Peyer's patch (tissue), 4 donors: ENCODE measurements at regions not wholly inside any gene's neighbourhood (a gene's known extent, or its start where the extent isn't known, plus 50 kb on each side); places are given as distances from the start of the nearest gene placed in this dataset.

Experiments
- DNase-seq, 3 donors: peaks; one replicate each; pipeline ENCODE4 v3.0.0-alpha.2; 2017 to 2019
- H3K27ac ChIP-seq, 4 donors: fragments of 200-600 bp; sonication (generic); one replicate each; pipeline ENCODE4 v1.5.1; 2016 to 2019
- H3K27me3 ChIP-seq, 2 donors: fragments of 200-600 bp; sonication (generic); one replicate each; pipeline ENCODE4 v1.5.1; 2019
- H3K36me3 ChIP-seq, 3 donors: fragments of 200-600 bp; sonication (generic); one replicate each; pipeline ENCODE4 v1.5.1; 2016 to 2019
- H3K4me1 ChIP-seq, 4 donors: fragments of 200-600 bp; sonication (generic); one replicate each; pipeline ENCODE4 v1.5.1; 2016 to 2019
- H3K4me3 ChIP-seq, 4 donors: fragments of 200-600 bp; sonication (generic); 1 replicate in 3 of 4; 2 replicates in 1 of 4; pipeline ENCODE4 v1.5.1; 2016 to 2019; ENCODE audit warnings: mild to moderate bottlenecking in 1 of 4
- H3K9me3 ChIP-seq, 4 donors: fragments of 200-600 bp; sonication (generic); one replicate each; pipeline ENCODE4 v1.5.1; 2016 to 2019; ENCODE audit warnings: mild to moderate bottlenecking in 1 of 4
- POLR2A ChIP-seq, 2 donors: fragments of 450-650 bp; IDR thresholded peaks; one replicate each; pipeline ENCODE4 v1.5.1; 2017; ENCODE audit warnings: antibody characterized with exemption in 2 of 2, mild to moderate bottlenecking in 2 of 2, moderate library complexity in 2 of 2
- TF ChIP-seq, protein P1 (sequence below), 6 experiments: fragments of 450-650 bp in 4 of 6; fragments of 200-600 bp in 2 of 6; sonication (generic) in 1 of 6; IDR thresholded peaks; one replicate each; pipeline ENCODE4 v1.5.1; 2017 to 2019; ENCODE audit warnings: antibody characterized with exemption in 6 of 6, mild to moderate bottlenecking in 3 of 6, moderate library complexity in 1 of 6

DNA sequence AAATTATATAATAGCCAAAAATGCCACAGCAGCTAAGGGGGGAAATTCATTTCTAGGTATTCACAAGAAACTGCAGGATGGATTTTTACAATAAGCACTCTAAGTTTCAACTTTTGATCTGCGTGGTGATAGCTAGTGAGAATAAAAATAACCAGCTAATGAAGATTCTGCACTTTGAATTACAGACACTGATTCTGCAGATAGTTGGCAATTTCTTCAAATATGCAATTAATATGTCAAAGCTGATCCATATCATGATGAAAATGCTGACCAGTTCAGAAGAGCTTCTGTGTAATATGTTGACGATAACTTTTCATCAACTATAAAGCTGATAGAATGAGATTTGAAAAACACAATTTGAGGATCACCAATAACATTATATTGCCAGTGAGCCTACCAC is 1272.9 kb downstream of the EFNB2 start:
- Histone ChIP-seq H3K36me3 (no peaks in the 10 kb centered on the region), H3K27ac (no peak overlapping the region), H3K27me3 (no peaks in the 10 kb centered on the region), H3K4me1 (no peaks in the 10 kb centered on the region), H3K9me3 (no peaks in the 10 kb centered on the region), H3K4me3 (no peak overlapping the region)
- TF ChIP-seq POLR2A (IDR thresholded peaks at IDR 0.05) = no peak
- TF ChIP-seq, protein P1, sequence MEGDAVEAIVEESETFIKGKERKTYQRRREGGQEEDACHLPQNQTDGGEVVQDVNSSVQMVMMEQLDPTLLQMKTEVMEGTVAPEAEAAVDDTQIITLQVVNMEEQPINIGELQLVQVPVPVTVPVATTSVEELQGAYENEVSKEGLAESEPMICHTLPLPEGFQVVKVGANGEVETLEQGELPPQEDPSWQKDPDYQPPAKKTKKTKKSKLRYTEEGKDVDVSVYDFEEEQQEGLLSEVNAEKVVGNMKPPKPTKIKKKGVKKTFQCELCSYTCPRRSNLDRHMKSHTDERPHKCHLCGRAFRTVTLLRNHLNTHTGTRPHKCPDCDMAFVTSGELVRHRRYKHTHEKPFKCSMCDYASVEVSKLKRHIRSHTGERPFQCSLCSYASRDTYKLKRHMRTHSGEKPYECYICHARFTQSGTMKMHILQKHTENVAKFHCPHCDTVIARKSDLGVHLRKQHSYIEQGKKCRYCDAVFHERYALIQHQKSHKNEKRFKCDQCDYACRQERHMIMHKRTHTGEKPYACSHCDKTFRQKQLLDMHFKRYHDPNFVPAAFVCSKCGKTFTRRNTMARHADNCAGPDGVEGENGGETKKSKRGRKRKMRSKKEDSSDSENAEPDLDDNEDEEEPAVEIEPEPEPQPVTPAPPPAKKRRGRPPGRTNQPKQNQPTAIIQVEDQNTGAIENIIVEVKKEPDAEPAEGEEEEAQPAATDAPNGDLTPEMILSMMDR (IDR thresholded peaks at IDR 0.05) = no peak
- no peak for DNase-seq

GRCh38 chr13:105259426-105259825 is 1276.0 kb downstream of the EFNB2 start:
- no peak overlapping the region for H3K4me3 ChIP-seq
- no peaks in the 10 kb centered on the region for H3K9me3 ChIP-seq
- no peak for DNase-seq
- TF ChIP-seq POLR2A (IDR thresholded peaks at IDR 0.05) = no peak
- TF ChIP-seq, protein P1 (IDR thresholded peaks at IDR 0.05) = no peak
- no peaks in the 10 kb centered on the region for H3K36me3 ChIP-seq
- no peaks in the 10 kb centered on the region for H3K27me3 ChIP-seq
- H3K27ac ChIP-seq = no peak overlapping the region
- no peaks in the 10 kb centered on the region for H3K4me1 ChIP-seq

GRCh38 chr13:105255472-105255871 is 1280.0 kb downstream of the EFNB2 start:
- Histone ChIP-seq H3K27me3 (no peaks in the 10 kb centered on the region), H3K36me3 (no peaks in the 10 kb centered on the region), H3K4me1 (no peaks in the 10 kb centered on the region), H3K27ac (no peak overlapping the region), H3K9me3 (no peaks in the 10 kb centered on the region), H3K4me3 (no peak overlapping the region)
- TF ChIP-seq POLR2A (IDR thresholded peaks at IDR 0.05) = no peak
- TF ChIP-seq, protein P1 (IDR thresholded peaks at IDR 0.05) = no peak
- DNase-seq = no peak

DNA sequence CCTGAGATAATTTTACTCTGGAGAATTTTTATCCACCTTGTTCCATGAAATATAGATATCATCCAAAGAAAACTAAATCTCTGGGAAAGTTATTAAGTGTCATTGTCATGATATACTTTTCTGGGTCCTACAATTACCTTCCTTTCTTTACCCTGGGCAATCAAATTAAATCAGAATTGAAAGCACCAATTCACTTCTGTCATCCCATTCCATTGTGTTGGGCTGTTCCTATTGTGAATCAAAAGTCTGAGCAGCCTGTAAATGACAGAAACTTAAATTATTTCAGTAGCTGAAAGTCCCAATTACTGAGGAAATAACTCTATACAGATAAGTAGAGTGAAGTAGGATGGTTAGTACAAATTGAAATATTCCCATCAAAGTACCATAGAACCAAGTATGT is 1284.2 kb downstream of the EFNB2 start:
- Histone ChIP-seq H3K36me3 (no peaks in the 10 kb centered on the region), H3K4me3 (no peak overlapping the region), H3K27ac (no peak overlapping the region), H3K27me3 (no peaks in the 10 kb centered on the region), H3K4me1 (no peaks in the 10 kb centered on the region), H3K9me3 (no peaks in the 10 kb centered on the region)
- TF ChIP-seq POLR2A (IDR thresholded peaks at IDR 0.05) = no peak
- TF ChIP-seq, protein P1 (IDR thresholded peaks at IDR 0.05) = no peak
- DNase-seq = no peak

GRCh38 chr13:105247830-105248229 is 1287.6 kb downstream of the EFNB2 start:
- no peak for TF ChIP-seq POLR2A (IDR thresholded peaks at IDR 0.05)
- TF ChIP-seq, protein P1 (IDR thresholded peaks at IDR 0.05) = no peak
- H3K36me3 ChIP-seq = no peaks in the 10 kb centered on the region

DNA sequence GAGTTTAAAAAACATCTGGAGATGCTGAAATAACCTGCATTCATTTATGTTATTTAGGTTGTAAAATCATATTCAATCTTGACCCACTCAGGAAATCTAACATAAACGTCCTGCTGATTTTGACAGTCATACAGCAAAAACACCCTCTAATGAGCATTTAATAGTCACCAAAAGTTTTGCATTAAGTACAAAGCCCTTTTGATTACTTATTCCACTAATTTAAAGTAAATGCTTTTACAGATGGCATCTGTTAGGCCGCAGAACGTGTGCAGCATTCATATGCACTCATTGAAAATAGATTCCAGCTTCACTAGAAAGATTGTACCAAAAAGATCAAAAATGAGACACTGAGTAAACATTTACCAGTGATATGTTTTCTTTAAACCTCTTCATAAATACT is 1295.1 kb downstream of the EFNB2 start:
- H3K27me3 ChIP-seq = no peaks in the 10 kb centered on the region
- no peak overlapping the region for H3K27ac ChIP-seq
- no peaks in the 10 kb centered on the region for H3K4me1 ChIP-seq
- H3K4me3 ChIP-seq = no peak overlapping the region
- H3K36me3 ChIP-seq = no peaks in the 10 kb centered on the region
- DNase-seq = no peak
- TF ChIP-seq, protein P1 (IDR thresholded peaks at IDR 0.05) = no peak
- no peak for TF ChIP-seq POLR2A (IDR thresholded peaks at IDR 0.05)
- H3K9me3 ChIP-seq = no peaks in the 10 kb centered on the region

More at GRCh38 chr13:105247830-105248229, 1287.6 kb downstream of the EFNB2 start:
- H3K27ac ChIP-seq = no peak overlapping the region
- H3K4me1 ChIP-seq = no peaks in the 10 kb centered on the region
- H3K9me3 ChIP-seq = no peaks in the 10 kb centered on the region
- no peaks in the 10 kb centered on the region for H3K27me3 ChIP-seq
- H3K4me3 ChIP-seq = no peak overlapping the region
- no peak for DNase-seq
